K562 (cell line): ENCODE measurements at regions not wholly inside any gene's neighbourhood (a gene's known extent, or its start where the extent isn't known, plus 50 kb on each side); places are given as distances from the start of the nearest gene placed in this dataset.

Source experiments
- EGR1 ChIP-seq: fragments of 450-650 bp; conservative IDR thresholded peaks from 2 replicates; pipeline ENCODE4 v1.6.1; 2017; ENCODE audit warnings: mild to moderate bottlenecking
- FOXM1 ChIP-seq, 2 experiments: fragments of 450-650 bp in 1 of 2; sonication (generic) in 1 of 2; formaldehyde crosslinking in 1 of 2; IDR thresholded peaks; 2 replicates each; pipeline versions ENCODE4 v1.6.1 to v1.9.0; 2017 to 2022; ENCODE audit warnings: low read depth in 2 of 2, mild to moderate bottlenecking in 2 of 2, missing genetic modification reagents in 1 of 2, moderate library complexity in 1 of 2
- KDM1A ChIP-seq, 2 experiments: fragments of 450-650 bp; IDR thresholded peaks; 2 replicates each; pipeline ENCODE4 v1.6.1; 2016; ENCODE audit warnings: mild to moderate bottlenecking in 2 of 2
- LEF1 ChIP-seq: fragments of 450-650 bp; IDR thresholded peaks from 2 replicates; pipeline ENCODE4 v1.6.1; 2016; ENCODE audit warnings: mild to moderate bottlenecking
- NFRKB ChIP-seq: fragments of 450-650 bp; IDR thresholded peaks from 2 replicates; pipeline ENCODE4 v1.6.1; 2016; ENCODE audit warnings: low read depth
- POLR2A ChIP-seq: fragments of 450-650 bp; conservative IDR thresholded peaks from 2 replicates; pipeline ENCODE4 v1.6.1; 2016
- SMAD2 ChIP-seq: fragments of 150-350 bp; IDR thresholded peaks from 2 replicates; pipeline ENCODE4 v1.6.1; 2014; ENCODE audit warnings: low read depth, mild to moderate bottlenecking, low read length
- SRSF7 ChIP-seq: fragments of 200-400 bp; formaldehyde crosslinking; optimal IDR thresholded peaks from 2 replicates; pipeline ENCODE3; 2017; ENCODE audit warnings: mild to moderate bottlenecking, low read depth, low read length
- TF ChIP-seq, protein P1 (sequence below): fragments of 250-450 bp; sonication (Bioruptor Pico); IDR thresholded peaks from 2 replicates; pipeline ENCODE4 v1.8.0; 2022; ENCODE audit warnings: moderate library complexity, mild to moderate bottlenecking, inconsistent platforms
- TF ChIP-seq, protein P2 (sequence below), 3 experiments: IDR thresholded peaks in 2 of 3; conservative IDR thresholded peaks in 1 of 3; 2 replicates each; pipeline ENCODE4 v1.5.1; 2011 to 2012; ENCODE audit warnings: low read length in 3 of 3, mild to moderate bottlenecking in 3 of 3, control low read depth in 2 of 3, improper control_type of control experiment in 1 of 3, inconsistent platforms in 1 of 3, low read depth in 1 of 3, mixed read lengths in 1 of 3, moderate library complexity in 1 of 3; ENCODE audit not compliant: insufficient read depth in 2 of 3
- TF ChIP-seq, protein P3 (sequence below): fragments of 200-800 bp; sonication (Bioruptor generic); IDR thresholded peaks from 2 replicates; pipeline ENCODE4 v1.6.1; 2016; ENCODE audit warnings: missing genetic modification characterization, missing compliant biosample characterization
- TF ChIP-seq, protein P4 (sequence below), 2 experiments: fragments of 250-450 bp in 1 of 2; fragments of 450-650 bp in 1 of 2; sonication (Bioruptor Pico) in 1 of 2; IDR thresholded peaks; 2 replicates each; pipeline versions ENCODE4 v1.6.1 to v1.8.0; 2016 to 2021; ENCODE audit warnings: mild to moderate bottlenecking in 2 of 2, moderate library complexity in 2 of 2, missing compliant biosample characterization in 1 of 2, missing genetic modification characterization in 1 of 2

DNA sequence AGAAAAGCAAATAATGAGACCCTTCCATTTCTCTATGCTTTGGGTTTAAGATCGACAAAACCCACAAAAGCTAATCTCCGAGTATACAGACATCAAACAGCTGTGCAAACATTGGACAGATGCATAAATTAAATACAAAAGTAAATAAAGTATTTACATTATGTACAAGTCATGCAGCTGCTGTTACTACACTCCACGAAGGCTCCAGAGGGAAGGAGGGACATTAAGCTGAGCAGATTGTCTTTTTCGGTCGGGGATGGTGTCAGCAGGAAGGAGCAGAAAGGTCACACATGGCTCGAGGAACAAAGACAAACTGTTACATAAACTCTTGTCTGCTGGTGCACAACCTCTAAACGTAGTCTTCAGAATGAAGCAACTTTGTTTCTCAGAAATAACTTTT, 88.8 kb upstream of the BARX2 start:
- no peak for TF ChIP-seq KDM1A (IDR thresholded peaks at IDR 0.05)
- TF ChIP-seq EGR1, result no peak
- TF ChIP-seq, protein P1, sequence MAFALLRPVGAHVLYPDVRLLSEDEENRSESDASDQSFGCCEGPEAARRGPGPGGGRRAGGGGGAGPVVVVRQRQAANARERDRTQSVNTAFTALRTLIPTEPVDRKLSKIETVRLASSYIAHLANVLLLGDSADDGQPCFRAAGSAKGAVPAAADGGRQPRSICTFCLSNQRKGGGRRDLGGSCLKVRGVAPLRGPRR (CRISPR knock-in tag), result no peak
- TF ChIP-seq, protein P2, sequence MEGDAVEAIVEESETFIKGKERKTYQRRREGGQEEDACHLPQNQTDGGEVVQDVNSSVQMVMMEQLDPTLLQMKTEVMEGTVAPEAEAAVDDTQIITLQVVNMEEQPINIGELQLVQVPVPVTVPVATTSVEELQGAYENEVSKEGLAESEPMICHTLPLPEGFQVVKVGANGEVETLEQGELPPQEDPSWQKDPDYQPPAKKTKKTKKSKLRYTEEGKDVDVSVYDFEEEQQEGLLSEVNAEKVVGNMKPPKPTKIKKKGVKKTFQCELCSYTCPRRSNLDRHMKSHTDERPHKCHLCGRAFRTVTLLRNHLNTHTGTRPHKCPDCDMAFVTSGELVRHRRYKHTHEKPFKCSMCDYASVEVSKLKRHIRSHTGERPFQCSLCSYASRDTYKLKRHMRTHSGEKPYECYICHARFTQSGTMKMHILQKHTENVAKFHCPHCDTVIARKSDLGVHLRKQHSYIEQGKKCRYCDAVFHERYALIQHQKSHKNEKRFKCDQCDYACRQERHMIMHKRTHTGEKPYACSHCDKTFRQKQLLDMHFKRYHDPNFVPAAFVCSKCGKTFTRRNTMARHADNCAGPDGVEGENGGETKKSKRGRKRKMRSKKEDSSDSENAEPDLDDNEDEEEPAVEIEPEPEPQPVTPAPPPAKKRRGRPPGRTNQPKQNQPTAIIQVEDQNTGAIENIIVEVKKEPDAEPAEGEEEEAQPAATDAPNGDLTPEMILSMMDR (IDR thresholded peaks at IDR 0.05 in 2 of 3, conservative IDR thresholded peaks at IDR 0.05 in 1 of 3; ENCODE audit: insufficient read depth in 2 of 3, low read depth in 1 of 3, low read length in 3 of 3), result no peak
- no peak for TF ChIP-seq LEF1
- TF ChIP-seq SMAD2, result no peak
- TF ChIP-seq NFRKB, result no peak
- TF ChIP-seq SRSF7, result no peak
- TF ChIP-seq, protein P3, sequence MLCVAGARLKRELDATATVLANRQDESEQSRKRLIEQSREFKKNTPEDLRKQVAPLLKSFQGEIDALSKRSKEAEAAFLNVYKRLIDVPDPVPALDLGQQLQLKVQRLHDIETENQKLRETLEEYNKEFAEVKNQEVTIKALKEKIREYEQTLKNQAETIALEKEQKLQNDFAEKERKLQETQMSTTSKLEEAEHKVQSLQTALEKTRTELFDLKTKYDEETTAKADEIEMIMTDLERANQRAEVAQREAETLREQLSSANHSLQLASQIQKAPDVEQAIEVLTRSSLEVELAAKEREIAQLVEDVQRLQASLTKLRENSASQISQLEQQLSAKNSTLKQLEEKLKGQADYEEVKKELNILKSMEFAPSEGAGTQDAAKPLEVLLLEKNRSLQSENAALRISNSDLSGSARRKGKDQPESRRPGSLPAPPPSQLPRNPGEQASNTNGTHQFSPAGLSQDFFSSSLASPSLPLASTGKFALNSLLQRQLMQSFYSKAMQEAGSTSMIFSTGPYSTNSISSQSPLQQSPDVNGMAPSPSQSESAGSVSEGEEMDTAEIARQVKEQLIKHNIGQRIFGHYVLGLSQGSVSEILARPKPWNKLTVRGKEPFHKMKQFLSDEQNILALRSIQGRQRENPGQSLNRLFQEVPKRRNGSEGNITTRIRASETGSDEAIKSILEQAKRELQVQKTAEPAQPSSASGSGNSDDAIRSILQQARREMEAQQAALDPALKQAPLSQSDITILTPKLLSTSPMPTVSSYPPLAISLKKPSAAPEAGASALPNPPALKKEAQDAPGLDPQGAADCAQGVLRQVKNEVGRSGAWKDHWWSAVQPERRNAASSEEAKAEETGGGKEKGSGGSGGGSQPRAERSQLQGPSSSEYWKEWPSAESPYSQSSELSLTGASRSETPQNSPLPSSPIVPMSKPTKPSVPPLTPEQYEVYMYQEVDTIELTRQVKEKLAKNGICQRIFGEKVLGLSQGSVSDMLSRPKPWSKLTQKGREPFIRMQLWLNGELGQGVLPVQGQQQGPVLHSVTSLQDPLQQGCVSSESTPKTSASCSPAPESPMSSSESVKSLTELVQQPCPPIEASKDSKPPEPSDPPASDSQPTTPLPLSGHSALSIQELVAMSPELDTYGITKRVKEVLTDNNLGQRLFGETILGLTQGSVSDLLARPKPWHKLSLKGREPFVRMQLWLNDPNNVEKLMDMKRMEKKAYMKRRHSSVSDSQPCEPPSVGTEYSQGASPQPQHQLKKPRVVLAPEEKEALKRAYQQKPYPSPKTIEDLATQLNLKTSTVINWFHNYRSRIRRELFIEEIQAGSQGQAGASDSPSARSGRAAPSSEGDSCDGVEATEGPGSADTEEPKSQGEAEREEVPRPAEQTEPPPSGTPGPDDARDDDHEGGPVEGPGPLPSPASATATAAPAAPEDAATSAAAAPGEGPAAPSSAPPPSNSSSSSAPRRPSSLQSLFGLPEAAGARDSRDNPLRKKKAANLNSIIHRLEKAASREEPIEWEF (CRISPR knock-in tag), result no peak
- TF ChIP-seq, protein P4, sequence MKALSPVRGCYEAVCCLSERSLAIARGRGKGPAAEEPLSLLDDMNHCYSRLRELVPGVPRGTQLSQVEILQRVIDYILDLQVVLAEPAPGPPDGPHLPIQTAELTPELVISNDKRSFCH (CRISPR knock-in tag; IDR thresholded peaks at IDR 0.05), result no peak
- TF ChIP-seq, protein P4 (tag; IDR thresholded peaks at IDR 0.05), result no peak
- no peak for TF ChIP-seq POLR2A
- no peak for TF ChIP-seq FOXM1 (IDR thresholded peaks at IDR 0.05; ENCODE audit: low read depth)
- TF ChIP-seq FOXM1 (CRISPR knock-in tag; IDR thresholded peaks at IDR 0.05; ENCODE audit: low read depth), result no peak
